IPS DF 4.7 (cell line): ENCODE measurements at regions not wholly inside any gene's neighbourhood (a gene's known extent, or its start where the extent isn't known, plus 50 kb on each side); places are given as distances from the start of the nearest gene placed in this dataset.
A peak's percentile ranks its signal among the peaks of the same experiment; 100 is the strongest.
"Not testable (repeated sequence)": the region's sequence is repeated elsewhere in the genome, so short reads cannot be mapped to it uniquely, and the experiment has no call there.

Experiments
- DNase-seq: peaks from one replicate; pipeline ENCODE4 v3.0.0-alpha.2; 2013; ENCODE audit warnings: low spot score; ENCODE audit errors: extremely low read depth

DNA sequence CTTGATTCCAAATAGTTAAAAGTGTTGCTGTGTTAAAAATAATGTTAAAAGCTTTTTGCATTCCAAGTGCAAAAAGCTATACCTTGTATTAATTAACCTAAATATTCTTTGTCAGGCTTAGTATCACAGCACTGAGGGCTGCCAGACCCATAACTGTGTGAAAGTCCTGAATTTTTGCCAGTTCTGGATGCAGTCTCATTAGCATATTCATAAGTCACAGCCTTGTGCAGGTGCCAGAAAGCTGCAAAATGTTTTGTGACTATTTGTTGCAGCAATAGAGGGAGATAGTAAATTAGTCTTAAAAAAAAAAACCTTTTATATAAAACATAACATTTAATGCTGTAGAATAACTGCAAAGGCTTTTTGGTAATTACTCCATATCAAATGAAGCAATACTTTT is 56.6 kb downstream of the SLITRK1 start:
- no peak for DNase-seq

DNA sequence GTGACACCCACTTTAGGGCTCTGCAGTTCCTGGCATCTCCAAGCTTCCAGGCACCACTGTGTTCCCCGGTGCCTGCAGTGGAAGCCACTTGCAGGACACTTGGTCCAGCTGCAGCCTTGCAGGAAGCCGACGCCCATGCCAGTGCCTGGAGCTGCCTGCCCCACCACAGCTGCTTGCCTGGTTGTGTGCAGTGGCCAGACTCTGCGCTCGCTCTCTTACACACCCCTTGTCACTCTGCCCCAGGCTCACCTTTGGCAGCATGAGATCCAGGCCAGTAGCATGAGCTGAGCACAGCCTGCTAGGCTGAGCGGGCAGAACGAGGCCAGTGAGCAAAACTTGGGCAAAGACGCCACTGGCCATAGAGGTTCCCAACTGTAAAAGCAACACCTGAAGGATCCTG is 57.7 kb downstream of the SLITRK1 start:
- no peak for DNase-seq

DNA sequence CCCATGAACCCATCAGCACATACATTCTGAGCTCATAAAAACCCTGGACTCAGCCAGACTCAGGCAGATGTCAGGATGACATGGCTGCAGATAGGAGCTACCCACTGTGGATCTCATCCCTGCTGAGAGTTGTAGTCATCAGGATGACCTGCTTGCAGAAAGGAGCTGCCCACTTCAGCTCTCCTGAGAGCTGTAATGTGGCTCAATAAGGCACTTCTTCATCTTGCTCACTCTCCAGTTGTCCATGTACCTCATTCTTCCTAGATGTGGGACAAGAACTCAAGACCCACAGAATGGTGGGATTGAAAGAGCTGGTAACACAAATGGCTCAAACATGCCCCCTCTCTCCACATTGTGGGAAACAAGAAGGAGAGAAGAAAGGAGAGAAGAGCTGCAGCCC is 58.2 kb downstream of the SLITRK1 start:
- DNase-seq = no peak

DNA sequence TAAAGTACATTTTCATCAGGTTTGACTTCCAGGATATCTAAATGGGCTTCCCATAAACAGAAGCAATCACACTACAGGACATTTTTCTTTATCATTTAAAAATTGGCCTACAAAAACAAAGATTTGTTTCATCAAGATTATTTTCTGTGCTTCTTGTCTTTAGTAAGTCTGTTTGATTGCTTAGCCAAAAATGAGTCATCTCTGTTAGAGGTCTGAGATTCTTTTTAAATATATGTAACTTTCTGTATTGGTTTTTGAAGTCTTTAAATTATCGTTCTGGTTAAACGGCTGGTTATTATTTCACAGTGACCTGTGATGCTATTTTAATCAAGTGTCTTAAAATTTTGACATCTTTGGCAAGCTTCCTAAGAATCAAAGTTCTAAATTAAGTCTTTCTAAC is 62.7 kb downstream of the SLITRK1 start:
- no peak for DNase-seq

DNA sequence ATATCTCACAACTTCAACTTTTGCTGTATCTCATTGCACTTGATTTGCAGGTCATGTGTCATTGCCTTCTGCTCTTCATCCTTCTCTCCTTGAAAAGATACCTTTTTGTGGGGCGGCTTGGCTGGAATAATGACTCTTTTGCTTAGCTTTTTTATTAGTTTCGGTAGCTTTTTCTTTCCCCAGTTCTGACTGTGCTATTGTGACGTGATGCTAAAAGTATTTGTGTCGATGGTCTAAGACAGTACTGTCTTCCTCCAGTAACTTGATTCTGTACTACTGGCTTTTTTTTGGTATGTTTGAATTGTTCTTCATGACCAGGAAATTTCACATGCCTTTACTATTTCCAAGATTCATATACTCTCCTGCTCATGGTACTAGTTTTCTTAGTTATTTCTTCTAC is 63.1 kb downstream of the SLITRK1 start:
- DNase-seq = no peak

DNA sequence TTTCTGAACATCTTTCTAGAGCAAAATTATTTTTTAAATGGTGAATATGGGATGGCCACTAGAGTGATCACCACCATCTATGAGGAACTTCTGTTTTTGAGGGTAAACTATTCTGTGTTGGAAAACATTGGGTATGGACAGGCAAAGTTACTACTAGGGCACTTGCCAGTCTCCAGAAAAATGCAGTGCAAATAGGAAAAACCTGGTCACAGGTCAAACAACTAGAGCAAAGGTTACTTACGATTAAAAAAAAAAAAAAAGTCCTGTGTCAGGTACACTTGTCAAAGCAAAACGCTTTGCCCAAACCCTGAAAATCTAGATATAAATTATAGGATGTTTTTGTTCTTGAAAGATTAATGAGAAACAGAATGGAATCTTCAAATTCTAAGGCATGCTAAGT is 66.2 kb downstream of the SLITRK1 start:
- no peak for DNase-seq

DNA sequence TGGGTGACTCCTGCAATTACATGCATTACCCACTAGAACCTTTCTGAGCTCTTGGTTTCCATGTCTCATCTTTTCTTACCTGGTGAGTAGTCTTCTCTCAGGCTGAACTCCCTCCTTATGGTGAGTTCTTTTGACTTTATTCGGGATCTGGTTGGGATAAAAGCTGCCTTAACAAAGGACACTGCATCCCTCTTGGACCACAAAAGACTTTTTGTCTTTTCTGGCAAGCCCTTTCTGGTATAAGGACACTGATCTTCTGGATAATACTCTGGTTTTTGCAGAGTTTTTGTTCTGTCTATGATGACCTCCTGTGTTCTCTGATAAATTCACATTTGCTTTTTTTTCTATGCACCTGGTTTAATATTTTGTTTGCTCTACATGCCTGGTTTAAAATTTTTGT is 66.7 kb downstream of the SLITRK1 start:
- no peak for DNase-seq

DNA sequence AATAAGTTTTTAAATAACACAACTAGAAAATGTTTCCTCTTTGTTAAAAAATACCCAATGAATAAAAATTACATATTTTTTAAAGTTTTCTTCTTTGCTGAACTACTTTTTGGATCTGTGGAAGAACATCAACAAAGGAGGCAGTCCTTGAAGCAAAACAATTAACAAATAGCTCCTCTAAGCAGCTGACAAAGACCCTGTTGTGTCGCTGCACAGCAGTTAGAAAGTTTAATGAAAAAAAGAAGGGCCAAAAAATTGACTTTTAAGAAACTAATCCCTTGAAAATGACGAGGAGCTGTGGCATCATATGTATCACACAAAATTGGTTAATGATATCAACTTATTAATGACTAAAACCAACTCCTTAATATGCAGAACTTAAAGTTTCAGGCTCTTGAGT is 72.1 kb downstream of the SLITRK1 start:
- DNase-seq = no peak

DNA sequence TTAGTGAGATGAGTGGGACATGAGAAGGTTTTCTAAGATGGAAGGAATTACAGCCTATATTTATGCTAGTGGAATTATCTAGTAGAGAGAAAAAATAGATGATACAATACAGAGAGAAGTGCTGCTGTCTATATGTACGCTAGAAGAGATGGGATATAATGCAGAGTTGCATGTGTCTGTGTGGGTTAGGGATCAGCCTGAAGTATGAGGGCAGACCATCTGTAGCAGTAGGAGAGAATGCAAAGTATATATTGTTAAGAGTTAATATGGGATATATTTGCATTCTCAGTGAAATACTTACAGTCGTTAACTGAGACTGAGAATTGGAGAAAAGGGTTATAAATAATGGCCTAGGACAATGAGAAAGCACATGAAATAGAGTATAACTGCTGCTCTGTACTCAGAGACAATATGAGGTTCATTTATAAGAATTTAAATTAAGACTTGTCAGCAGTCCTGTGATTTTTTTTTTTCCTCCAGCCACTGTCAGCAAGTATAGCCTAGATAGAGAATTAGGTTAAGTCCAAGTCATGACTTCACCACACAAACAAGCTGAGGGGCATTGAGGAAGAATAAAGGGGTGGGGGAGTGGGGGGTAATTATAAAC is 77.8 kb downstream of the SLITRK1 start:
- DNase-seq = no peak

DNA sequence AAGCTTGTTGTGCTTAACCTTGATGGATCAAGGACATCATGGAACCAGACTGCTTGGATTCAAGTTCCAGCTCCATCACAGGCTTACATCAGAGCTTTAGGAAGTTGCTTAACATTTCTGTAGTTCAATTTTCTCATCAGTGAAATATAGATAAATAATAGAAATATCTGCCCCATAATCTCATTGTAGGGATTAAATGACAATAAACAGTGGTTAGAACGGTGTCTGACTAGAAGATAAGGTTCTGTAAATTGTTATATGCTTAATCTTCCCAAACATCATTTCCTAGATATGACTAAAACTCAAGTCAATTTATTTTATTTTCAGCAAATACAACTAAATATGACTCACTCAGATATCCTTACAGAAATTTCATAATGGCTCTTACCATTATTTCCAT is 83.5 kb downstream of the SLITRK1 start:
- DNase-seq = no peak

DNA sequence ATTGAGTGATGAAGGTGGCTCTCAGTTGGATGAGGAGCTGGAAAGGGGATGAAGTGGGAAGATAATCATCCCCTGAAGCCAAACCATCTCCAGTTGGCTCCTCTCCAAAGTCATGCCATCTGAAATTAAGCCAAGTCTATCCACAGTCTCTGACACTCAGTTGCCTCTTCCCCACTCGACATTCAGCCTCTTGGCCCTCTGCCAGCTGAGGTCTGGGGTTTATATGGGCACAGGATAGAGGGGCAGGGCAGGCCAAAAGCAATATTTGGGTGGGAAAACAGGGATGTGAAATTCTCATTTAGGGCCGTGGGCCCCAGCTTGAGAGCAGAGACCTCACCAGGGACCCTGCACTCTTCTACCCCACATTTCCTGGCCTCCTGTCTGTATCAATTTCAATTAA is 85.9 kb downstream of the SLITRK1 start:
- no peak for DNase-seq

DNA sequence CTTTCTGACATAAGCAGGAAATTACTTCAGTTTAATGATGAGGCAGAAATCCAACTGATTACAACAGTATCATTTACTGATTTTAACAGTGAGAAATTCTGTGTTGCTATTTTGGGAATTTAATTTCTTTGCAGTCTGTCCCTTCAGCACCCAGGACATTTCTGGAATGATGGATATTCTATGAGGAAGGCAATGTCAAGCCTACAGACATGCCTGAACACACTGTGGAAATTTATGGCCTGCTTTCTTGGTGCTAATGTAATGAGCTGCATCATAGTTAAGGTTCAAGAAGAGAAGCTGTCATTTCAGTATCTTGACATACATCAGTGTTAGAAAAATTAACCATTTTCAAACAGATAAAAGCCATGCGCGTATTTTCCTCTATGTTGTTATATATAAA is 87.7 kb downstream of the SLITRK1 start:
- DNase-seq = no peak

DNA sequence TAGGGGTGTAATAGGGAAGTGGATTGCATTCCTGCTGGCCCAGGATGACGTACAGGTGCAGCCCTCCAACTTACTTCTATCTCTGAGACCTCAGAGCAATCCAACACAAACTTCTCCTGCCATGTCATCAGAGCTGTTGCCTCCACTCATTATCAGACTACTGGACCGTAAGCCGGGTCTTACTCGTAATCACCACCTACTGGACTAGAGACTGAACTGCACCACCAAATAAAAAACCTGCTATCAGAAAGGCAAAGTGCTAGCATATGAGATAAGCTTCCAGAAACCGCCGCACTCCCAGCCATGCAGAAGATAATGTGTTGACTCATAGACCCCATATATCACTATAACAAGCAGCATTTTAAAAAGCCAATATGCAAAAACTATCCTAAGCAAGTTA is 102.0 kb downstream of the SLITRK1 start:
- DNase-seq = peak; percentile 41

DNA sequence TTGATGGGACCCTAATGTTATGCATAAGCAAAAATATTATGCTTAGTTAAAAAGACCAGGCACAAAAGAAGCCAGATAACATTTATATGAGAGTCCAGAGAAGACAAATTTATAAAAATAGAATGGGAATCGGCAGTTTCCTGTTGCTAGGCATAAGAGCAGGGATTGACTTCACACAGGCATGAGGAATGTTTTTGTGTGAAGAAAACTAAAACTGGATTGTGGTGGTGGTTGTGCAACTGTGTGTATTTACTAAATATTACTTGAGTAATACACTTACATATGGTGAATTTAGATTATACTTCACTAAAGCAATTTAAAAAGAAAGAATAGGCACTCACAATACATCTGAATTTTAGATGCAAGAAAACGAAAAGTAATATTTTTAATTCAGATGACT is 108.3 kb downstream of the SLITRK1 start:
- no peak for DNase-seq

DNA sequence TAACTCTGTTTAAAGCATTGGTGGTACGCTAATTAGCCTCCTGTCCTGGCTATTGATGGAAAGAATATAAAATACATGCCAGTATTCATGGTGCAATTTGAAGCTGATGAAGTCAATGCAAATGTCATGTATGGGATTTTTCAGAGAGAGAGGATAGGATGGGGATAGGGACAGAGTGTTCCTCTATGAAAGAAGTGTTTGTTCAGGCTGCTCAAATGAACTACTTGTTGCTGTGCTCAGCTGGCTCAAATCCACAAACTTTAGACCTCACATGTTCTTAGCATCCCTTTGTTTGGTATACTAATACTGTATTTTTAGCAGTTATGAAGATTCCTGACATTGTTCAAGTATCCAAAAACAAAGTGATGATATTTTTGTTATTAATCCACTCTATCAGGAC is 116.5 kb downstream of the SLITRK1 start:
- no peak for DNase-seq

DNA sequence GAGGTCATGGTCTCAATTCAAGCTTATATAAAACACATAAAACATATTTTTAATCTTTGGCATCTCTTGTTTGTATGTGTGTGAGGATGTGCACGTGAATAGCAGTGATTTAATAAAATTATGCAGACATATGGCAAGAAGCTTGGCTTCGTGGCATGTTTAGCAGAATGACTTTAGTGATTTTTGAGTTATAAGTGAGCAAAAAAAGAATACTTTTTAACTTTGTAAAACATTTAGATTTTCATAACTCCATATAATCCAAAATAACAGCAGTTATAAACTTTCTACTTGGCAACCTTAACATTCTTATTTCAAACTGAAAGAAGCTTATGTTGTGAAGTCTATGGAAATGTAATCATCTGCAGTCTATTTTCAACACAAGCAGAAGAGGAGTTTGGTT is 120.6 kb downstream of the SLITRK1 start:
- DNase-seq = no peak

DNA sequence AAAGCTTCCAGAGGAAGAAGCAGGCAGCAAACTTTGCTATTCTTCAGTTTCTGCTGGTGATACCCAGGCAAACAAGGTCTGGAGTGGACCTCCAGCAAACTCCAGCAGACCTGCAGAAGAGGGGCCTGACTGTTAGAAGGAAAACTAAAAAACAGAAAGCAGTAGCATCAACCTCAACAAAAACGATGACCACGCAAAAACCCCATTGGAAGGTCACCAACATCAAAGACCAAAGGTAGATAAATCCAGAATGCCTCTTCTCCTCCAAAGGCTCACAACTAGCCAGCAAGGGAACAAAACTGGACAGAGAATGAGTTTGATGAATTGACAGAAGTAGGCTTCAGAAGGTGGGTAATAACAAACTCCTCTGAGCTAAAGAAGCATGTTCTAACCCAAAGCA is 127.1 kb downstream of the SLITRK1 start:
- DNase-seq = not testable (repeated sequence)

DNA sequence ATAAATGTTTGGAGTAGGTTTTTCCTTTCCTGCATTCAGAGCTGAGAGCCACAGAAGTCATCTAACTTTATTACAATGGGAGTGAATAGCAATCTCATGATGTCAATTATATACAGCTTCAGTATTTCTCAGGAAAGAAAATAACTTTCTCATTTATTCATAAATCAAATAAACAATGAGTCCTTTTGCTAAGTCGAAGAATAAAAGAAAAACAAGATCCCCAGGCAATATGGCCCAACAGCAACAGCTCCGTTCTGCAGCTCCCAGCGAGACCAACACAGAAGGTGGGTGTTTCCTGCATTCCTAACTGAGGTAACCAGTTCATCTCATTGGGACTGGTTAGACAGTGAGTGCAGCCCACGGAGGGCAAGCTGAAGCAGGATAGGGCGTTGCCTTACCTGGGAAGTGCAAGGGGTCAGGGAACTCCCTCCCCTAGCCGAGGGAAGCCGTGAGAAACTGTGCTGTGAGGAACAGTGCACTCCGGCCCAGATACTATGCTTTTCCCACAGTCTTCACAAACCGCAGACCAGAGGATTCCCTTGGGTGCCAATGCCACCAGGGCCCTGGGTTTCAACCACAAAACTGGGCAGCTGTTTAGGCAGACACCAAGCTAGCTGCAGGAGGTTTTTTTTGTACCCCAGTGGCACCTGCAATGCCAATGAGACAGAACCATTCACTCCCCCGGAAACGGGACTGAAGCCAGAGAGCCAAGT is 128.2 kb downstream of the SLITRK1 start:
- DNase-seq = no peak

DNA sequence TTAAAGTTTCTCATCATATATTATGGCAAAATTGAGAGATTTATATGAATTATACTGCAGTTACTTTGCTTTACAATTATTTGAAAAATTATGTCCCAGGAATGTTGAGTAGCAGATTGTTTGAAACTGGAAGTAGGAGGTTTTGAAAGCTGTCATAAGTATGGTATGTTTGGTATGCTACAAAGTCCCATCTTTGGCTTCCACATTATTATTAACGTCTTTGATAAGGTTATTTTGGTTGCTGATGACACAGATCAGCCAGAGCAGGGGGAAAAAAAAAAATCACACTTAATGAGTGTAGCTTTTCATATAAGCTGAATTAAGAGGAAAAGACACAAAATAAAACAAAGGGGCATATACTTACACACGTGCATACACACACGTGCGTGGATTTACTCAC is 130.1 kb downstream of the SLITRK1 start:
- DNase-seq = no peak

DNA sequence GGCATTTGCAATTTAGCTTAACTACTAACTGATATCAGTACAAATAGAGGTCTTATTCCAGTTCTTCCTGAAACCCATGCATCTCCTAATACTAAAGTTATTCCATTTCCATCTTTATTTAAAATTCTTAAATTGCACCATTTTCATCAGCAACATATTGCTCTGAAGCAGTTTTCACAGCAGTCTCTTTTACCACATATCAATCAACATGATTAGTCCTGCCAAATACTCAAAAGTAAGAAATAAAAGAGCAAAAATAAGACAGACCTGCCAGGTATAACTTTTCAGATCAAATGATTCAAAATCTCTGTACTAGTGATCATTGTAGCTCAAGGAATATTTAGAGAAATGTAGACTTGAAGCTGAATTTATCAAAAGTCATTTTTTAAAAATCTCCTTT is 141.7 kb downstream of the SLITRK1 start:
- no peak for DNase-seq

DNA sequence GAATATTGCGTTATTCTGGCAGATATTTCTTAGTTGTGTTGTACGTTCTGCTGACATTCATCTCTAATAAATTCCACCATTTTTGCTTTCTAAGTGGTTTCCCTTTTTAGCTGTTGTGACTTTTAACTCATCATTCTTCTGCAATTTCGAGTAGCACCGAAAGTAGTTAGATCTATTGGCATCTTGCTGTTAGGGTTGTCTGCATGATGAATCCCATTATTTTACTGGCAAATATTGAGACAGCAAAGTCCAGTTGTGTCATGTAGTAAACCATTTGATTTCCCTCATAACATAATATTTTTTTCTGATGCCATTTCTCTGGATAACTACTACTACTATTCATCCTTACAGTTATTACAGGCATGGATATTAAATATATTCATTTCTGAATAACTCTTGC is 143.9 kb downstream of the SLITRK1 start:
- DNase-seq = no peak

DNA sequence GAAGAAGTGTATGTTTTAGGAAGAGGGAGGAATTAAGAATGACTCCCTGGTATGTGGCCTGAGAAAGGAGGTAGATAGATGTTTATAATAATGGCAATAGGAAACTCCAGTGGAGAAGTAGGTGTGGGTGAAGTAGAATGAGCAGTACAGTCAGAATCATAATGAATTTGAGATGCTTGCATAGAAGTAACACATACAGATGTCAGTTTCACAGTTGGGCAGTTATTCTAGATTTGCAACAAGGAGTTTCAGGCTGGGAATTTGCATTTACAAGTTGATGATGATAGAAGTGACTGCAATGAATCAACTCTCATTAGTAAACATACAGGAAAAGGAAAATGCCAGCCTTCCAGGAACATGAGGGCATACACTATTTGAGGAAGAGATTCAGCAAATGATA is 149.0 kb downstream of the SLITRK1 start:
- DNase-seq = no peak

DNA sequence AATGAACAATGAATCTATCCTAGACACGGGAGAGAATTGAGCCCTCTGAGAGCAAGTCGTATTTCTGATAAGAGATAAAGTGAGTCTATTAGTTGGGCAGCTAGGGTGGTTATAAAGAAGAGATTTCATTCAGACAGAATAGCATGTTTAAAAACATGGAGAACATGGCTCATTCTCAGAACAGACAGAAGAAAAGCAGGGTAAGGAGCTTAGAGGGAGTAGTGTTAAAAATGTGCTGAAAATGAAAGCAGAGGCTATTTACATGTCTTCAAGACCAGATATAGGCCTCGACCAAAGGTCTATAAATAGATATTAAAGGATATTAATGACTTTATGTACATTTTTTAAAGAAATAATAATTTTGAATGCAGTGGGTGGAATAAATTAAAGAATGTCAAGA is 149.5 kb downstream of the SLITRK1 start:
- no peak for DNase-seq

DNA sequence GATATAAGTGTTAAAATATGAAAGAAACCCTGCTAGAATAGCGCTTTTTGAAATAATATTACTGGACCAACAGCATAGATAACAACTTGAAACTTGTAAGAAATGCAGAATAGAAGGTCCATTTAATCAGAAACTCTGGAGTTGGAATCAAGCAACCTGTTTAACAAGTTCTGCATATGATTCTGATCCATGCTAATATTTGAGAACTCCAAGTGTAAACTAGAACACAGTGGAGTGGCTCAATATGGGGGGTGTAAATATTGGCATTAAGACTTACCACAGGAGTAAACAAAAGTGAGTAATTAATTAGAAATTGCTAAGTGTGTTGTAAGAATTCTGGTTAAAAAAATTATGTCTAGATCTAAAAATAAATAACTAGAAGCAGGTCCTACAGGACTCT is 151.2 kb downstream of the SLITRK1 start:
- DNase-seq = no peak
